Common myeloid progenitor, CD34-positive (primary cell): ENCODE measurements at regions not wholly inside any gene's neighbourhood (a gene's known extent, or its start where the extent isn't known, plus 50 kb on each side); places are given as distances from the start of the nearest gene placed in this dataset.

ENCODE experiments used
- CTCF ChIA-PET: fragments of 350-600 bp; sonication (Branson Sonifier 250); formaldehyde crosslinking; loops from one replicate; lab custom pipeline; 2021; ENCODE audit warnings: antibody characterized with exemption; lab: Charles Lee
- POLR2A ChIA-PET: fragments of 350-600 bp; sonication (Branson Sonifier 250); formaldehyde crosslinking; loops from one replicate; lab custom pipeline; 2021; ENCODE audit warnings: antibody characterized with exemption; lab: Charles Lee
- DNase-seq, 3 donors: peaks; one replicate each; pipeline versions ENCODE4 v3.0.0 to v3.0.0-alpha.2; 2013
- H3K27ac ChIP-seq, 2 experiments: 1 replicate in 1 of 2; 2 replicates in 1 of 2; pipeline ENCODE4 v1.7.0; 2013; ENCODE audit warnings: inconsistent platforms in 2 of 2, low read length in 2 of 2, mild to moderate bottlenecking in 2 of 2, low read depth in 1 of 2, moderate library complexity in 1 of 2; ENCODE audit not compliant: severe bottlenecking in 2 of 2, insufficient read depth in 1 of 2, poor library complexity in 1 of 2
- H3K27me3 ChIP-seq, 5 experiments: replicated peaks in 2 of 5; 1 replicate in 3 of 5; 2 replicates in 2 of 5; pipeline versions ENCODE4 v1.6.1 to v1.7.0; 2013; ENCODE audit warnings: low read length in 4 of 5, mild to moderate bottlenecking in 2 of 5, moderate library complexity in 2 of 5, inconsistent platforms in 1 of 5; ENCODE audit not compliant: insufficient read depth in 5 of 5, control insufficient read depth in 4 of 5
- H3K36me3 ChIP-seq, 4 experiments: 1 replicate in 2 of 4; 2 replicates in 2 of 4; pipeline versions ENCODE4 v1.6.1 to v1.7.0; 2013; ENCODE audit warnings: low read length in 3 of 4, control low read depth in 1 of 4, mild to moderate bottlenecking in 1 of 4; ENCODE audit not compliant: control insufficient read depth in 4 of 4, insufficient read depth in 4 of 4
- H3K4me1 ChIP-seq, 4 experiments: 1 replicate in 3 of 4; 2 replicates in 1 of 4; pipeline versions ENCODE4 v1.6.1 to v1.7.1; 2013; ENCODE audit warnings: low read length in 3 of 4, mild to moderate bottlenecking in 3 of 4, control low read depth in 1 of 4, inconsistent platforms in 1 of 4, moderate library complexity in 1 of 4; ENCODE audit not compliant: control insufficient read depth in 4 of 4, insufficient read depth in 4 of 4; ENCODE audit errors: control extremely low read depth in 1 of 4
- H3K4me3 ChIP-seq, 7 experiments: 1 replicate in 4 of 7; 2 replicates in 3 of 7; pipeline versions ENCODE4 v1.5.1 to v1.7.0; 2013; ENCODE audit warnings: mild to moderate bottlenecking in 7 of 7, low read length in 6 of 7, moderate library complexity in 6 of 7, inconsistent platforms in 2 of 7, low read depth in 2 of 7, control low read depth in 1 of 7; ENCODE audit not compliant: insufficient read depth in 4 of 7, control insufficient read depth in 1 of 7; ENCODE audit errors: extremely low read depth in 1 of 7
- H3K9me3 ChIP-seq, 5 experiments: 1 replicate in 4 of 5; 2 replicates in 1 of 5; pipeline versions ENCODE4 v1.6.1 to v1.7.1; 2013; ENCODE audit warnings: low read length in 4 of 5, mild to moderate bottlenecking in 2 of 5, inconsistent platforms in 1 of 5, low read depth in 1 of 5, moderate library complexity in 1 of 5; ENCODE audit not compliant: control insufficient read depth in 4 of 5, insufficient read depth in 2 of 5; ENCODE audit errors: control extremely low read depth in 1 of 5
- WGBS: methylation state at CpG from one replicate; pipeline ENCODE4 v1.1.5; 2013; ENCODE audit not compliant: insufficient coverage; 5-methylcytosine and 5-hydroxymethylcytosine counted together

DNA sequence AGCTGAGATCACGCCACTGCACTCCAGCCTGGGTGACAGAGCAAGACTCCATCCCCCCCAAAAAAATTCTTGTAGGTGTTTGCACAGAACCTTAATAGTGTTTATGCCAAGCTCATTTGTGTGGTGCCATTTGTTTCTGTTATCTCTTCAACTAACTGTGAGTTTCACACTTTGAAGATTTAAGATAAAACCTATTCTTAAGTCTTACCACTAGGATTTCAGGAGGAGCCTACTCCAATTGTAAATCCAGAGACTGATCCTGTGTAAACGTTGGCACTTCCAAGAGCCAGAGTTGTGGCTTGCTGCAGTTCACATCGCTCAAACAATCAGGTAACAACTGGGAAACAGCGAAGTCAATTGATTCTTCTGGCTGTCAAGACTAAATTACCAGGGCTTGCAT is 242.4 kb upstream of the SATB1 start:
- Histone ChIP-seq H3K36me3 (no peaks in the 10 kb centered on the region), H3K27me3 (no peaks in the 10 kb centered on the region), H3K4me1 (peaks cover 0 to 2% (median 0%) of the 10 kb centered on the region in 4 experiments), H3K4me3 (no peak overlapping the region), H3K9me3 (no peaks in the 10 kb centered on the region), H3K27ac (no peak overlapping the region)
- ChIA-PET CTCF (no interaction called here), POLR2A (no interaction called here)
- WGBS = 70% methylated on average over 3 of the region's 4 CpGs
- no peak for DNase-seq

DNA sequence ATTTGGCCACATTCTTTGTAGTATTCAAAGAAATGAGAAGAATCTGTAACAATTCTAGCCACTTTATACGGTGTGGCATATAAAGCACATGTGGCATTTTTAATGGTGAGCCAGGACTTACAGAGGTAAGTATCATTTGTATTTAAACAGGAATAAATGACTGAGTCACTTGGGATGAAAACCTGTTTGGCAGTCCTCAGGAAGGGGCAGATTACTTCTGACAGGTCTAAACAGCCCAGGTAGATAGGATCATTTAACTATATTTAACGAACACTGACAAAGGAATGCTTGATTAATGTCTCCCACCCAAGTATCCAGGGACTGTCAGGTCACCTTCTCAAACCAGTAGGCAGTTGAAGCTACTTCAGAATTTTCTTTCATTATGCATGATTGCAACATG is 241.5 kb upstream of the SATB1 start:
- H3K27me3 ChIP-seq = no peaks in the 10 kb centered on the region
- H3K9me3 ChIP-seq = no peaks in the 10 kb centered on the region
- 92% methylated on average over 1 of the region's 2 CpGs for WGBS
- H3K4me3 ChIP-seq = no peak overlapping the region
- DNase-seq = no peak
- peaks cover 0 to 2% (median 0%) of the 10 kb centered on the region in 4 experiments for H3K4me1 ChIP-seq
- CTCF ChIA-PET = no interaction called here
- H3K27ac ChIP-seq = no peak overlapping the region
- POLR2A ChIA-PET = no interaction called here
- H3K36me3 ChIP-seq = no peaks in the 10 kb centered on the region

DNA sequence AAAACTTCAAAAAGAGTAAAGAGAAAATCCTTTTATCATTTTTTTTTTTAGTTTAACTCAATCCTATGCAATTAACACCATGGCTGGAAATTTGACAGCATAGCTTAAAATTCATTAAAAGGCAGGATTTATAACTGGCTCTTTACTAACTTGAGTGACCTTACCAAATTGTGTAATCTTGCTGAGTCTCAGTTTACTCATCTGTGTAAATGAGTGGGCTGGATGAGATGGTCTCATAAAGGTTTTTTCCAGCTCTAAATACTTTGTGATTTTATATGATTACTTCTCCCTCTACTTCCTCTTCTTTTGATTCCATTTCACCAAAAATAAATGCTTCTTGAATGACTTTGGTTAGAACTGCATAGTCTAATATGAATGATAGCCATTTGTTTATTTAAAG is 234.9 kb upstream of the SATB1 start:
- Histone ChIP-seq H3K36me3 (no peaks in the 10 kb centered on the region), H3K27me3 (no peaks in the 10 kb centered on the region), H3K9me3 (no peaks in the 10 kb centered on the region), H3K4me1 (peaks cover 0 to 13% (median 6%) of the 10 kb centered on the region in 4 experiments), H3K4me3 (no peak overlapping the region), H3K27ac (no peak overlapping the region)
- ChIA-PET CTCF (interaction anchor here (1.7 kb wide), 1 partner anchor 10 kb away, joined by 5 read pairs; no protein-coding TSS in a partner anchor), POLR2A (no interaction called here)
- no peak for DNase-seq

DNA sequence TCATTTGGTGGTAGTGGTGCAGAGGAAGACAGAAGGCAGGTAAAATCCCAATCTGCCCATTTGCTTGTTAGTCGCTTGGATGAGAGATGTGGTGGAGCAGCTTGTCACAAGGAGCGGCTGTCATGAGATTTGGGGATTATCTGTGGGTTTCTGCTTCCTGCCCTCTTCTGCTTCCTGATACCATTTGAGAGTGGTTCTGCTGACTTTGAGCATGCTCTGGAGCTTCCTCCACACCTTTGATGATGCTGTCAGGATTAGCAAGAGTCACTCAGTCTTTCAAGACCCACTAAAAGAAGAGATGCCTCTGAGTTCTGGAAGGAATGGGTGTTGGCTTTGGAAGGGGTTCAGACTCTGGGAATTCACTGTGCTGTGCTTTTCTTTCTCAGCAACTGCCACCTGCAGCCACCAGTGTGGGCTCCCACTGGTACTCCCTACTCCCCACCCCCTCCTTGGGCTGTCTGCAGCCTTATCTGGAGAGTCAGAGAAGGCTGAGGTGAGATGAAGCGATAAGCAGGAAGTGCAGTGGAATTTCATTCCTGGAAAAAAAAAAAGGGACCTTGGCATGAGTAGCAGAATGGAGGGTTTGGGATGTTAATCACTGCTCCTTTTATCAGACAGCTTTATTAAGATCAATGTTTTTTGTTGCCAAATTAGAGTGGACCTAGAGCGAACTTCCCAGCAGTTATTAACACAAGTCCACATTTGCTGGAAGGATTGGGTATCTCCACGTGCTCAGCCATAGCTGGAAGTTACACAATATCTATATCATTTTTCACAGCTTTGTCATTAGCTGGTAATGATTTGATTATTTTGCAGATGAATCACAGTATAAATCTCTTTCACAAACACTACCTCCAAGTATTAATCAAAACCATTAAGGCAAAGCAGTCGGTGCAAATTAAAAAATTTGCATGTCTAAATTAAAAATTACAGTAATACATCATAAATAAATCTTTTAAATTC is 233.0 kb upstream of the SATB1 start:
- H3K27me3 ChIP-seq = no peaks in the 10 kb centered on the region
- H3K4me1 ChIP-seq = peaks cover 0 to 13% (median 6%) of the 10 kb centered on the region in 4 experiments
- no peak overlapping the region for H3K27ac ChIP-seq
- H3K36me3 ChIP-seq = no peaks in the 10 kb centered on the region
- H3K4me3 ChIP-seq = no peak overlapping the region
- CTCF ChIA-PET = no interaction called here
- peak; percentile 12 to 66 (median 58) for DNase-seq
- POLR2A ChIA-PET = no interaction called here
- no peaks in the 10 kb centered on the region for H3K9me3 ChIP-seq
- 5% methylated on average over 3 of the region's 6 CpGs for WGBS

DNA sequence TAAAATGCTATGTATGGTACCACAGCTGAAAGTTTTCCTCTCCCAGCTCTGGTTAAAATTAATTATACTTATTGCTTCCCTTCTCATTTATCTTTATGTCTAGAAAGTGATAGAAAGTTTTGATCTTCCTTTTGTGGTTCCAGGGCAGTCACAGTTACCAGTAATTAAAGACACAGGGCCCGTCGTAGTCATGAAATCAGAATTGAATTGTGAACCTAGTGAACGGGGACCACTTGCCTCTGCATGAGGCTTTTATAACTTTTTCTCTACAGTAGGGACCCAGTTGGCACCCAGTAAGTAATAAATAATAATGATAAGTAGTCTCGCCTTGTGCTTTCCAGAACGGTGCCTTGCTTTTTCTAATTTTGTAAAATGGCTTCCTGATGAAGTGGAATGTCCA is 231.7 kb upstream of the SATB1 start:
- H3K27me3 ChIP-seq = no peaks in the 10 kb centered on the region
- no peaks in the 10 kb centered on the region for H3K36me3 ChIP-seq
- peaks cover 0 to 13% (median 6%) of the 10 kb centered on the region in 4 experiments for H3K4me1 ChIP-seq
- H3K27ac ChIP-seq = no peak overlapping the region
- H3K4me3 ChIP-seq = no peak overlapping the region
- H3K9me3 ChIP-seq = no peaks in the 10 kb centered on the region
- ChIA-PET POLR2A (no interaction called here), CTCF (interaction anchor here (0.7 to 1.6 kb wide), 2 partner anchors 67 to 97 kb away, joined by 3 to 5 read pairs; no protein-coding TSS in a partner anchor)
- 61% methylated on average over 4 of the region's 5 CpGs for WGBS
- DNase-seq = no peak

DNA sequence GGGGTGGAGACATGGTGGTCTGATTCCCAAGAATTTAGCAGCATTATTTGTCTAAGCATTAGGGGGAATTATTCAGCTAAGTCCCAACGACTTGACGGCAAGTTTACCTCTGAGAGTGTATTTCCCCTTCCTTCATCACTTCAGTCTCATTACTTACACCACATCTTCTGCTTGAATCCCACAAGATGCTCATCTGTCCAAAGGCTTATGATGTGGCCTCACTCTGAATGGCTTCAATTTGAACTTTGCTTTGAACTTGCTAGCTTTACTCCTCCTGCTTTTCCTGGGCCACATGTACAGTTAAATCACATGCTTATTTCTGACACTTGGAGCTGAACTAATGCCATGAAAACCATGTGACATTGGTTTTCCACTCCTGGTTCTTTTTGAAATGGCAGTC is 231.3 kb upstream of the SATB1 start:
- no peak for DNase-seq
- POLR2A ChIA-PET = no interaction called here
- Histone ChIP-seq H3K36me3 (no peaks in the 10 kb centered on the region), H3K27me3 (no peaks in the 10 kb centered on the region), H3K9me3 (no peaks in the 10 kb centered on the region), H3K27ac (no peak overlapping the region), H3K4me1 (peaks cover 0 to 13% (median 6%) of the 10 kb centered on the region in 4 experiments), H3K4me3 (no peak overlapping the region)
- WGBS = no CpG with 5 or more reads among the region's 2 CpGs
- CTCF ChIA-PET = interaction anchor here (0.7 to 1.6 kb wide), 2 partner anchors 68 to 97 kb away, joined by 3 to 5 read pairs; no protein-coding TSS in a partner anchor

DNA sequence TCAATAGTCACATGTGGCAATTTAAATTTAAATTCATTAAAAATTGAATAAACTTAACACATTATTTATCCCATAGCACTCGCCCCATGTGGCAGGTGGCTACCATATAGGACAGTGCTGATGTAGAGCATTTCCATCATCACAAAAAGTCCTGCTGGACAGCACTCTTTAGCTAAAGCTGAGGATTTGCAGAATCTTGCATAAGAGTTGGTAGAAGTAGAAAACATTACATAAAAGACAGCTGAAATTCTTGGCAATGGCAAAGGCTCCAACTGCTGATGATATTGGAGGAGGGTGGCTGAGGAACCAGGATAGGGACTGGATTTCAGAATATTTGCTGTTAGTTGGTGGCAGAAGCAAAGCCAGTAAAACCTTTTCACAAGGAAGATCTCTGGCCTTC is 230.7 kb upstream of the SATB1 start:
- no peaks in the 10 kb centered on the region for H3K27me3 ChIP-seq
- POLR2A ChIA-PET = no interaction called here
- H3K27ac ChIP-seq = no peak overlapping the region
- H3K9me3 ChIP-seq = no peaks in the 10 kb centered on the region
- H3K4me1 ChIP-seq = peaks cover 0 to 13% (median 6%) of the 10 kb centered on the region in 4 experiments
- no peak for DNase-seq
- CTCF ChIA-PET = interaction anchor here (1.6 kb wide), 1 partner anchor 96 kb away, joined by 5 read pairs; no protein-coding TSS in a partner anchor
- no CpG with 5 or more reads among the region's 1 CpG for WGBS
- no peak overlapping the region for H3K4me3 ChIP-seq
- H3K36me3 ChIP-seq = no peaks in the 10 kb centered on the region
